Mesendoderm (in vitro differentiated cells): ENCODE measurements at regions not wholly inside any gene's neighbourhood (a gene's known extent, or its start where the extent isn't known, plus 50 kb on each side); places are given as distances from the start of the nearest gene placed in this dataset.

Experiments used
- DNase-seq: peaks from one replicate; pipeline ENCODE4 v3.0.0; 2013
- H2AK5ac ChIP-seq: 2 replicates; pipeline ENCODE4 v1.6.1; 2013; ENCODE audit warnings: low read length, inconsistent platforms
- H2BK120ac ChIP-seq: 2 replicates; pipeline ENCODE4 v1.6.1; 2013; ENCODE audit warnings: low read depth, mild to moderate bottlenecking, low read length, moderate library complexity, mixed read lengths
- H2BK15ac ChIP-seq: replicated peaks from 2 replicates; pipeline ENCODE4 v1.6.1; 2013; ENCODE audit warnings: low read depth, mild to moderate bottlenecking, moderate library complexity
- H2BK5ac ChIP-seq: 2 replicates; pipeline ENCODE4 v1.6.1; 2013; ENCODE audit warnings: low read length, inconsistent platforms
- H3K18ac ChIP-seq: 2 replicates; pipeline ENCODE4 v1.6.1; 2013; ENCODE audit warnings: mild to moderate bottlenecking, low read length, mixed read lengths
- H3K23ac ChIP-seq: one replicate; pipeline ENCODE4 v1.6.1; 2013; ENCODE audit warnings: low read length
- H3K27ac ChIP-seq: 2 replicates; pipeline ENCODE4 v1.5.1; 2013; ENCODE audit warnings: low read depth, mild to moderate bottlenecking, inconsistent platforms, low read length, moderate library complexity
- H3K27me3 ChIP-seq: 2 replicates; pipeline ENCODE4 v1.6.1; 2013; ENCODE audit warnings: low read length, control low read depth, mild to moderate bottlenecking, inconsistent platforms; ENCODE audit not compliant: insufficient read depth, poor library complexity
- H3K36me3 ChIP-seq: 2 replicates; pipeline ENCODE4 v1.6.1; 2013; ENCODE audit warnings: low read length, inconsistent platforms; ENCODE audit not compliant: control insufficient read depth, insufficient read depth
- H3K4ac ChIP-seq: one replicate; pipeline ENCODE4 v1.6.1; 2013; ENCODE audit warnings: low read depth, mild to moderate bottlenecking, low read length, moderate library complexity
- H3K4me1 ChIP-seq: 2 replicates; pipeline ENCODE4 v1.6.1; 2013; ENCODE audit warnings: low read depth, low read length, inconsistent platforms; ENCODE audit not compliant: control insufficient read depth
- H3K4me2 ChIP-seq: 2 replicates; pipeline ENCODE4 v1.6.1; 2013; ENCODE audit warnings: low read length
- H3K4me3 ChIP-seq: 2 replicates; pipeline ENCODE4 v1.5.1; 2013; ENCODE audit warnings: mild to moderate bottlenecking, low read length
- H3K56ac ChIP-seq: one replicate; pipeline ENCODE4 v1.6.1; 2013; ENCODE audit warnings: low read length
- H3K79me1 ChIP-seq: 2 replicates; pipeline ENCODE4 v1.6.1; 2013; ENCODE audit warnings: low read length, inconsistent platforms
- H3K79me2 ChIP-seq: 2 replicates; pipeline ENCODE4 v1.6.1; 2013; ENCODE audit warnings: mild to moderate bottlenecking, low read length; ENCODE audit not compliant: control insufficient read depth, insufficient read depth
- H3K9ac ChIP-seq: 2 replicates; pipeline ENCODE4 v1.6.1; 2013; ENCODE audit warnings: low read length, inconsistent platforms
- H4K5ac ChIP-seq: one replicate; pipeline ENCODE4 v1.6.1; 2013; ENCODE audit warnings: low read length
- H4K8ac ChIP-seq: one replicate; pipeline ENCODE4 v1.6.1; 2013; ENCODE audit warnings: low read depth, mild to moderate bottlenecking, control low read depth, low read length, moderate library complexity
- WGBS: extraction: QIAGEN DNeasy Blood & Tissue Kit; methylation state at CpG from one replicate; pipeline ENCODE4 v1.1.7; 2013; ENCODE audit warnings: low lambda C conversion rate, missing lambda C conversion rate; ENCODE audit not compliant: insufficient coverage; ENCODE audit errors: extremely low coverage; 5-methylcytosine and 5-hydroxymethylcytosine counted together

GRCh38 chr4:20574986-20575385 is 125.3 kb upstream of the PACRGL start:
- H3K27ac ChIP-seq, result no peak overlapping the region
- no peaks in the 10 kb centered on the region for H3K79me1 ChIP-seq
- H3K23ac ChIP-seq, result no peak overlapping the region
- WGBS, result no CpG with 5 or more reads among the region's 1 CpG
- H3K18ac ChIP-seq, result no peak overlapping the region
- no peaks in the 10 kb centered on the region for H3K79me2 ChIP-seq
- H3K27me3 ChIP-seq, result no peaks in the 10 kb centered on the region
- no peak overlapping the region for H2BK120ac ChIP-seq
- no peak overlapping the region for H3K4me2 ChIP-seq
- H2AK5ac ChIP-seq, result no peak overlapping the region
- H3K36me3 ChIP-seq, result no peaks in the 10 kb centered on the region
- no peak overlapping the region for H2BK15ac ChIP-seq
- no peak overlapping the region for H3K9ac ChIP-seq
- no peak for DNase-seq
- H4K8ac ChIP-seq, result no peak overlapping the region
- no peak overlapping the region for H3K4me3 ChIP-seq
- no peak overlapping the region for H3K4ac ChIP-seq
- H2BK5ac ChIP-seq, result no peak overlapping the region
- no peak overlapping the region for H3K56ac ChIP-seq
- H4K5ac ChIP-seq, result no peak overlapping the region
- no peaks in the 10 kb centered on the region for H3K4me1 ChIP-seq

- Histone ChIP-seq H3K79me2 (no peaks in the 10 kb centered on the region), H4K8ac (no peak overlapping the region), H2BK120ac (no peak overlapping the region), H3K27ac (no peak overlapping the region), H3K36me3 (no peaks in the 10 kb centered on the region), H3K4ac (no peak overlapping the region), H3K9ac (no peak overlapping the region), H3K27me3 (no peaks in the 10 kb centered on the region), H3K4me2 (no peak overlapping the region), H2AK5ac (no peak overlapping the region), H3K79me1 (no peaks in the 10 kb centered on the region), H2BK15ac (no peak overlapping the region), H3K18ac (no peak overlapping the region), H3K23ac (no peak overlapping the region), H3K56ac (no peak overlapping the region), H2BK5ac (no peak overlapping the region), H3K4me1 (no peaks in the 10 kb centered on the region), H3K4me3 (no peak overlapping the region), H4K5ac (no peak overlapping the region)
- no CpG with 5 or more reads among the region's 5 CpGs for WGBS
- no peak for DNase-seq
Observed at GRCh38 chr4:20575486-20575885, 124.8 kb upstream of the PACRGL start.

GRCh38 chr4:20576861-20577260 is 123.4 kb upstream of the PACRGL start:
- H4K8ac ChIP-seq, result no peak overlapping the region
- H2AK5ac ChIP-seq, result no peak overlapping the region
- H4K5ac ChIP-seq, result no peak overlapping the region
- H2BK120ac ChIP-seq, result no peak overlapping the region
- H3K9ac ChIP-seq, result no peak overlapping the region
- H3K4me3 ChIP-seq, result no peak overlapping the region
- no peak overlapping the region for H2BK5ac ChIP-seq
- H3K27me3 ChIP-seq, result no peaks in the 10 kb centered on the region
- H3K56ac ChIP-seq, result no peak overlapping the region
- no peak overlapping the region for H3K4ac ChIP-seq
- H3K18ac ChIP-seq, result no peak overlapping the region
- no peak for DNase-seq
- no peak overlapping the region for H3K23ac ChIP-seq
- H3K79me1 ChIP-seq, result no peaks in the 10 kb centered on the region
- no peaks in the 10 kb centered on the region for H3K36me3 ChIP-seq
- no peaks in the 10 kb centered on the region for H3K4me1 ChIP-seq
- no peaks in the 10 kb centered on the region for H3K79me2 ChIP-seq
- H2BK15ac ChIP-seq, result no peak overlapping the region
- H3K4me2 ChIP-seq, result no peak overlapping the region
- H3K27ac ChIP-seq, result no peak overlapping the region

- H3K4me2 ChIP-seq, result no peak overlapping the region
- H2BK15ac ChIP-seq, result no peak overlapping the region
- H3K23ac ChIP-seq, result no peak overlapping the region
- H3K56ac ChIP-seq, result no peak overlapping the region
- no peak overlapping the region for H3K4ac ChIP-seq
- no peak for DNase-seq
- no peak overlapping the region for H3K4me3 ChIP-seq
- no peak overlapping the region for H3K9ac ChIP-seq
- no peak overlapping the region for H2BK120ac ChIP-seq
- no peak overlapping the region for H4K5ac ChIP-seq
- no peaks in the 10 kb centered on the region for H3K27me3 ChIP-seq
- H3K27ac ChIP-seq, result no peak overlapping the region
- H2AK5ac ChIP-seq, result no peak overlapping the region
- H4K8ac ChIP-seq, result no peak overlapping the region
- H2BK5ac ChIP-seq, result no peak overlapping the region
- H3K36me3 ChIP-seq, result no peaks in the 10 kb centered on the region
- no peak overlapping the region for H3K18ac ChIP-seq
- H3K79me2 ChIP-seq, result no peaks in the 10 kb centered on the region
- no peaks in the 10 kb centered on the region for H3K4me1 ChIP-seq
- no CpG with 5 or more reads among the region's 2 CpGs for WGBS
- H3K79me1 ChIP-seq, result no peaks in the 10 kb centered on the region
Observed at GRCh38 chr4:20577702-20578101, 122.6 kb upstream of the PACRGL start.

GRCh38 chr4:20580907-20581306 is 119.4 kb upstream of the PACRGL start:
- no peak overlapping the region for H4K5ac ChIP-seq
- H3K36me3 ChIP-seq, result no peaks in the 10 kb centered on the region
- no peak overlapping the region for H2AK5ac ChIP-seq
- no peaks in the 10 kb centered on the region for H3K79me1 ChIP-seq
- H4K8ac ChIP-seq, result no peak overlapping the region
- no peak overlapping the region for H3K4ac ChIP-seq
- H3K9ac ChIP-seq, result no peak overlapping the region
- DNase-seq, result no peak
- H3K27ac ChIP-seq, result no peak overlapping the region
- H3K27me3 ChIP-seq, result no peaks in the 10 kb centered on the region
- no peak overlapping the region for H2BK120ac ChIP-seq
- H3K79me2 ChIP-seq, result no peaks in the 10 kb centered on the region
- H3K23ac ChIP-seq, result no peak overlapping the region
- no peak overlapping the region for H2BK15ac ChIP-seq
- WGBS, result 100% methylated on average over 1 of the region's 2 CpGs
- no peak overlapping the region for H3K4me2 ChIP-seq
- no peak overlapping the region for H3K4me3 ChIP-seq
- H3K4me1 ChIP-seq, result no peaks in the 10 kb centered on the region
- no peak overlapping the region for H2BK5ac ChIP-seq
- no peak overlapping the region for H3K18ac ChIP-seq
- H3K56ac ChIP-seq, result no peak overlapping the region

- no peak overlapping the region for H3K4me3 ChIP-seq
- no peak overlapping the region for H4K8ac ChIP-seq
- H4K5ac ChIP-seq, result no peak overlapping the region
- no peaks in the 10 kb centered on the region for H3K79me2 ChIP-seq
- no peaks in the 10 kb centered on the region for H3K79me1 ChIP-seq
- no peak overlapping the region for H3K4me2 ChIP-seq
- no CpG with 5 or more reads among the region's 1 CpG for WGBS
- no peaks in the 10 kb centered on the region for H3K27me3 ChIP-seq
- no peak overlapping the region for H2BK120ac ChIP-seq
- H3K56ac ChIP-seq, result no peak overlapping the region
- H3K18ac ChIP-seq, result no peak overlapping the region
- H2BK5ac ChIP-seq, result no peak overlapping the region
- H3K9ac ChIP-seq, result no peak overlapping the region
- H3K36me3 ChIP-seq, result no peaks in the 10 kb centered on the region
- H2BK15ac ChIP-seq, result no peak overlapping the region
- H3K23ac ChIP-seq, result no peak overlapping the region
- H3K27ac ChIP-seq, result no peak overlapping the region
- no peak overlapping the region for H3K4ac ChIP-seq
- DNase-seq, result no peak
- no peak overlapping the region for H2AK5ac ChIP-seq
- no peaks in the 10 kb centered on the region for H3K4me1 ChIP-seq
Observed at GRCh38 chr4:20589436-20589835, 110.8 kb upstream of the PACRGL start.
